ENCODE measurements at regions not wholly inside any gene's neighbourhood (a gene's known extent, or its start where the extent isn't known, plus 50 kb on each side); places are given as distances from the start of the nearest gene placed in this dataset.

DNA sequence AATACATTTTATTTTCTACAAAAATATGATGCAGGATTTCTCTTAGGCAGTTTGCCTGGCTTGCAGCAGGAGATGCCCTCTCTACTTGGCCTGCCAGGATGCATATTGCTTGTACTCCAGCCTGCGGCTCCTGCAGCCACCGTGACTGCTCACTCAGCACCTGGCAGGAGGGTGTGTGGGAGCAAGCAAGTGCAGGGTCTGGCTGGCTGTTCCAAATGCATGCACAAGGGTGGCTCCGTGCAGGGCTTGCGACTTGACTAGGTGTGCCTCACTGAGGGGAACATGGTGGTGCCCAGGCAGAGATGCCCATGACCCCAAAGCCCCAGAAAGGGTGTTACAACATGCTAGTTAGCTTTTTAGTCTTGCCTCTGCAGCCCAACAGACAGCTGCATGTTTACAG is 1240.2 kb upstream of the ALCAM start:
- H3K27me3 ChIP-seq (ENCODE audit: insufficient read depth, low read length): no peaks in the 10 kb centered on the region
- H4K20me1 ChIP-seq (ENCODE audit: control insufficient read depth, insufficient read depth, insufficient read length): no peaks in the 10 kb centered on the region
- no peaks in the 10 kb centered on the region for H3K79me2 ChIP-seq (ENCODE audit: insufficient read depth, low read length)
- no peak overlapping the region for H3K27ac Mint-ChIP-seq
- H3K23ac ChIP-seq (ENCODE audit: insufficient read length, low read depth, low read length): no peak overlapping the region
- no peaks in the 10 kb centered on the region for H3K9me3 ChIP-seq (ENCODE audit: control insufficient read depth, low read depth, low read length)
- H3K4me3 Mint-ChIP-seq: no peak overlapping the region
- TF ChIP-seq, protein P1, sequence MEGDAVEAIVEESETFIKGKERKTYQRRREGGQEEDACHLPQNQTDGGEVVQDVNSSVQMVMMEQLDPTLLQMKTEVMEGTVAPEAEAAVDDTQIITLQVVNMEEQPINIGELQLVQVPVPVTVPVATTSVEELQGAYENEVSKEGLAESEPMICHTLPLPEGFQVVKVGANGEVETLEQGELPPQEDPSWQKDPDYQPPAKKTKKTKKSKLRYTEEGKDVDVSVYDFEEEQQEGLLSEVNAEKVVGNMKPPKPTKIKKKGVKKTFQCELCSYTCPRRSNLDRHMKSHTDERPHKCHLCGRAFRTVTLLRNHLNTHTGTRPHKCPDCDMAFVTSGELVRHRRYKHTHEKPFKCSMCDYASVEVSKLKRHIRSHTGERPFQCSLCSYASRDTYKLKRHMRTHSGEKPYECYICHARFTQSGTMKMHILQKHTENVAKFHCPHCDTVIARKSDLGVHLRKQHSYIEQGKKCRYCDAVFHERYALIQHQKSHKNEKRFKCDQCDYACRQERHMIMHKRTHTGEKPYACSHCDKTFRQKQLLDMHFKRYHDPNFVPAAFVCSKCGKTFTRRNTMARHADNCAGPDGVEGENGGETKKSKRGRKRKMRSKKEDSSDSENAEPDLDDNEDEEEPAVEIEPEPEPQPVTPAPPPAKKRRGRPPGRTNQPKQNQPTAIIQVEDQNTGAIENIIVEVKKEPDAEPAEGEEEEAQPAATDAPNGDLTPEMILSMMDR (conservative IDR thresholded peaks at IDR 0.05): no peak
- H3K14ac ChIP-seq (ENCODE audit: insufficient read depth, low read length): no peak overlapping the region
- H2AFZ ChIP-seq (ENCODE audit: low read length): no peak overlapping the region
- H2BK5ac ChIP-seq (ENCODE audit: insufficient read length, low read length): no peak overlapping the region
- H4K91ac ChIP-seq (ENCODE audit: insufficient read length, low read depth, low read length): no peak overlapping the region
- H2BK15ac ChIP-seq (ENCODE audit: low read depth, low read length): no peak overlapping the region
- H2BK20ac ChIP-seq (ENCODE audit: low read depth, low read length, poor library complexity, severe bottlenecking): no peak overlapping the region
- no peaks in the 10 kb centered on the region for H3K79me1 ChIP-seq (ENCODE audit: insufficient read depth, low read depth, low read length, poor library complexity, severe bottlenecking)
- peak; percentile 36 for DNase-seq
- no peak overlapping the region for H2AK5ac ChIP-seq (ENCODE audit: insufficient read length, low read length)
- no peak overlapping the region for H4K8ac ChIP-seq (replicated peaks; ENCODE audit: insufficient read length, low read depth, low read length)
- H3K27me3 Mint-ChIP-seq (ENCODE audit: low read depth): no peaks in the 10 kb centered on the region
- no peak overlapping the region for H3K27ac ChIP-seq (ENCODE audit: insufficient read length, low read depth, low read length)
- no peak overlapping the region for H3K4me2 ChIP-seq (ENCODE audit: insufficient read depth, insufficient read length, low read length)
- no peaks in the 10 kb centered on the region for H3K23me2 ChIP-seq (ENCODE audit: insufficient read length, low read depth, low read length, poor library complexity, severe bottlenecking)
- H3K9me3 Mint-ChIP-seq: no peaks in the 10 kb centered on the region
- no peak overlapping the region for H2BK12ac ChIP-seq (ENCODE audit: insufficient read length, low read depth, low read length)
- H3K36me3 Mint-ChIP-seq (ENCODE audit: insufficient read depth in 1 of 3, low read depth in 3 of 3): no peaks in the 10 kb centered on the region
- no peak overlapping the region for H4K5ac ChIP-seq (ENCODE audit: insufficient read length, low read depth, low read length)
- no peak overlapping the region for H3K18ac ChIP-seq (ENCODE audit: insufficient read length, low read depth, low read length)
- no peak overlapping the region for H3K56ac ChIP-seq (ENCODE audit: insufficient read length, low read depth, low read length)
- no peak overlapping the region for H3T11ph ChIP-seq (ENCODE audit: low read length)
- no peak overlapping the region for H2BK120ac ChIP-seq (ENCODE audit: low read depth, low read length, poor library complexity, severe bottlenecking)
- H3K4me1 ChIP-seq (ENCODE audit: insufficient read depth, low read length): no peaks in the 10 kb centered on the region
- H3K4ac ChIP-seq (ENCODE audit: low read depth, low read length): no peak overlapping the region
- WGBS (ENCODE audit: extremely low coverage, insufficient read length, low lambda C conversion rate): no CpG with 5 or more reads among the region's 4 CpGs
- H3K9ac ChIP-seq (ENCODE audit: extremely low read depth, insufficient read length, low read length): no peak overlapping the region
- H3K4me1 Mint-ChIP-seq: peaks cover 2 to 4% of the 10 kb centered on the region in 2 experiments; a peak in 3 of 4 replicates
